ENCODE measurements at regions not wholly inside any gene's neighbourhood (a gene's known extent, or its start where the extent isn't known, plus 50 kb on each side); places are given as distances from the start of the nearest gene placed in this dataset.

DNA sequence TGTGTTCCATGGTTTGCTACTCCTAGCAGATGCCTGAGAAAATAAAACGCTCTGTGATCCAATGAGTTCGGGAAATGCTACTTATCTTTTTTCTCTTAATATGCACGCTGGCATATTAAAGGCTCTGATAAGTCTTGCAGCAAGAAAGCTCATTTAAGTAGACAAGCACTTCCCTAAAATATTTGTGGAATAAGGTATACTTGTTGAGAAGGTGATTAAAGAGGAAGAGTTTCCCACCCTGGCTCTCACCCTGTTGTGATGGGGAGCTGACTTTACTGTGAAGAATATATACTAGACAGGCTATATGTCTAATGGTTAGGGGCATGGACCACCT lies 279.4 kb downstream of the RPS24 start:
- H3K4me1 Mint-ChIP-seq (ENCODE audit: low read depth, unreplicated experiment), result no peaks in the 10 kb centered on the region

DNA sequence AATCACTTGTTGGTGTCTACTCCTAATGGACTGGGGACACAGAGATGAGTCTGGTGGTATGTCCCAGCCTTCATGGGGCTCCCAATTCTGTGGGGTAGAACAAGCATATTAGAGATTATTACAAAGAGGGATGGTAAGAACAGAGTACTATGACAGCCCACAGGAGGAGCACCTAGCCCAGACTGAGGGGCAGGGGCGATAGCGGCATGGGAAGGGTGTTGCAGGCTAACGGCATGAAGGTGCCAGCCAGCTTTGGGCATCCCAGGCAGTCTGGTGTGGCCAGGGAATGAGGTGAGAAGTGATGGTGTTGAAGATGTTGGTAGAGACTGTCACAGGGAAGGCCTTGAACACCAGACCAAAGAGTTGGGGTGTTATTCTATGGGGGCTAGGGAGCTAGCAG lies 280.0 kb downstream of the RPS24 start:
- Mint-ChIP-seq H3K4me1 (ENCODE audit: low read depth, unreplicated experiment) (no peaks in the 10 kb centered on the region), H3K36me3 (ENCODE audit: unreplicated experiment) (peaks cover 17% of the 10 kb centered on the region), H3K9me3 (ENCODE audit: unreplicated experiment) (peaks cover 2% of the 10 kb centered on the region), H3K4me3 (ENCODE audit: unreplicated experiment) (no peak overlapping the region), H3K27me3 (ENCODE audit: unreplicated experiment) (no peaks in the 10 kb centered on the region), H3K27ac (ENCODE audit: unreplicated experiment) (no peak overlapping the region)
- TF ChIP-seq, protein P1, sequence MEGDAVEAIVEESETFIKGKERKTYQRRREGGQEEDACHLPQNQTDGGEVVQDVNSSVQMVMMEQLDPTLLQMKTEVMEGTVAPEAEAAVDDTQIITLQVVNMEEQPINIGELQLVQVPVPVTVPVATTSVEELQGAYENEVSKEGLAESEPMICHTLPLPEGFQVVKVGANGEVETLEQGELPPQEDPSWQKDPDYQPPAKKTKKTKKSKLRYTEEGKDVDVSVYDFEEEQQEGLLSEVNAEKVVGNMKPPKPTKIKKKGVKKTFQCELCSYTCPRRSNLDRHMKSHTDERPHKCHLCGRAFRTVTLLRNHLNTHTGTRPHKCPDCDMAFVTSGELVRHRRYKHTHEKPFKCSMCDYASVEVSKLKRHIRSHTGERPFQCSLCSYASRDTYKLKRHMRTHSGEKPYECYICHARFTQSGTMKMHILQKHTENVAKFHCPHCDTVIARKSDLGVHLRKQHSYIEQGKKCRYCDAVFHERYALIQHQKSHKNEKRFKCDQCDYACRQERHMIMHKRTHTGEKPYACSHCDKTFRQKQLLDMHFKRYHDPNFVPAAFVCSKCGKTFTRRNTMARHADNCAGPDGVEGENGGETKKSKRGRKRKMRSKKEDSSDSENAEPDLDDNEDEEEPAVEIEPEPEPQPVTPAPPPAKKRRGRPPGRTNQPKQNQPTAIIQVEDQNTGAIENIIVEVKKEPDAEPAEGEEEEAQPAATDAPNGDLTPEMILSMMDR (IDR thresholded peaks at IDR 0.05; ENCODE audit: partially characterized antibody, unreplicated experiment), result no peak
- no peak for DNase-seq

More for the DNA sequence above, 279.4 kb downstream of the RPS24 start:
- peaks cover 17% of the 10 kb centered on the region for H3K36me3 Mint-ChIP-seq (ENCODE audit: unreplicated experiment)
- H3K4me3 Mint-ChIP-seq (ENCODE audit: unreplicated experiment), result no peak overlapping the region
- no peaks in the 10 kb centered on the region for H3K27me3 Mint-ChIP-seq (ENCODE audit: unreplicated experiment)
- TF ChIP-seq, protein P1 (IDR thresholded peaks at IDR 0.05; ENCODE audit: partially characterized antibody, unreplicated experiment), result no peak
- no peak overlapping the region for H3K27ac Mint-ChIP-seq (ENCODE audit: unreplicated experiment)
- DNase-seq, result no peak
- H3K9me3 Mint-ChIP-seq (ENCODE audit: unreplicated experiment), result peaks cover 2% of the 10 kb centered on the region

DNA sequence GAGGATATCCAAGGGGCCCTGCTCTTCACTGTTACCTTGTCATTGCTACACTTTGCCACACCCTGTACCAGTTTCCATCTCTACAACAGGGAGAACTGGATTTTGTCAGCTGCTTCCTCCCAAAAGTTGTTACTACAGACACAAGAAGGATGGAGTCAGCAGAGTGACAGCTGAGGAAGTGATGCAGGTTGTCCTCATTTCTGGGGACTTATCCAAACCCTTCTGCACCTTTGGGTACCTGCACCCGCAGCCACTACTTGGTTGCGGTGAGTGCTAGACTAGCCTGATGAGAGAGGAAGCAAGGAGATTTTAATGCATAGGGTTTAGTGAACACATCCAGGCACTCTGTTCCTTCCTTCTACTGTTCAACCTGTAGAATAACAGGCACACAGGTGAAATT lies 281.0 kb downstream of the RPS24 start:
- Mint-ChIP-seq H3K9me3 (ENCODE audit: unreplicated experiment) (peaks cover 3% of the 10 kb centered on the region), H3K4me3 (ENCODE audit: unreplicated experiment) (no peak overlapping the region)
- TF ChIP-seq, protein P1 (IDR thresholded peaks at IDR 0.05; ENCODE audit: partially characterized antibody, unreplicated experiment), result no peak

DNA sequence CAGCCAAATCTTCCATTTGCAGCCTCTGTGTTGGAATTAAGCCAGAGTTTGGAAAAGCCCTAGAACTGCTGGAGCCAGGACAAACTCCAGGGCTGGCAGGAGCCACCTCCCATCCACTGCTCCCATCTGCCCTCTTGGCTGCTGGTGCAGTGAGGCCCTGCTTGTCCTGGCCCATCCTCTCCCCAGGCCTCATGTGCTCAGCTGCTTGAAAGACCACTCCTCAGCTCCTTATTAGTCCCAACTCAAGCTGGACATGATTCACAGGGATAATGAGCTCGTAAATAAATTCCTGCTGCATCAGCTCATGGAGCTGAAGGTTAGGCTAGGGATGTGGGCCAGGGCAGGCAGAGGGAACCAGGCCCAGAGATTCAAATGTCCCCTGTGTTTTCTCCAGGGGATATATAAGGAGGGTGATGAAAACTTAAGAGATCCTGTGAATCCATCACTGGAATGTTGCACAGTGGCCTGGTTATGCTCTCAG lies 282.8 kb downstream of the RPS24 start:
- TF ChIP-seq, protein P1 (IDR thresholded peaks at IDR 0.05; ENCODE audit: partially characterized antibody, unreplicated experiment), result no peak
- H3K4me3 Mint-ChIP-seq (ENCODE audit: unreplicated experiment), result no peak overlapping the region
- H3K9me3 Mint-ChIP-seq (ENCODE audit: unreplicated experiment), result peaks cover 3% of the 10 kb centered on the region
- no peak overlapping the region for H3K27ac Mint-ChIP-seq (ENCODE audit: unreplicated experiment)
- peaks cover 5% of the 10 kb centered on the region for H3K27me3 Mint-ChIP-seq (ENCODE audit: unreplicated experiment)
- no peak for DNase-seq
- peaks cover 17% of the 10 kb centered on the region for H3K36me3 Mint-ChIP-seq (ENCODE audit: unreplicated experiment)
- H3K4me1 Mint-ChIP-seq (ENCODE audit: low read depth, unreplicated experiment), result no peaks in the 10 kb centered on the region

More for the DNA sequence above, 281.0 kb downstream of the RPS24 start:
- no peak for DNase-seq
- peaks cover 17% of the 10 kb centered on the region for H3K36me3 Mint-ChIP-seq (ENCODE audit: unreplicated experiment)
- H3K27me3 Mint-ChIP-seq (ENCODE audit: unreplicated experiment), result peaks cover under 1% of the 10 kb centered on the region
- no peak overlapping the region for H3K27ac Mint-ChIP-seq (ENCODE audit: unreplicated experiment)
- H3K4me1 Mint-ChIP-seq (ENCODE audit: low read depth, unreplicated experiment), result no peaks in the 10 kb centered on the region

DNA sequence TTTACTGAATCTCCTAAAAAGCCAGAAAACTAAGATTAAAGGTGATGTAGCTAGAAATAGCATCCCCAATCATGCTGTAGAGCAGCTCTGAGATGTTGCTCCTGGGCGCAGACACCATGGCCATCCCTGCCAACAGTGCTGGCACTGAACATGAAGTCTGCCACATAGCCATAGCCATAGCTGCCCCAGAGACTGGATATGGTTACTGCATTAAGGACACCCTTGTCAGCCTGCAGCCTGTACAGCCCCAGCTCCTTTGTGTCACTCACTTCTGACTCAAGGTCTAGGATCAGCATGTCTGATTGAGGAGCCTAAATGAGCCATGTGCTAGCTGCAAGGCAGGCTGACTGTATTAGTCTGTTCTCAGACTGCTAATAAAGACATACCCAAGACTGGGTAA lies 284.6 kb downstream of the RPS24 start:
- H3K9me3 Mint-ChIP-seq (ENCODE audit: unreplicated experiment), result peaks cover 3% of the 10 kb centered on the region
- TF ChIP-seq, protein P1 (IDR thresholded peaks at IDR 0.05; ENCODE audit: partially characterized antibody, unreplicated experiment), result no peak
- no peak overlapping the region for H3K4me3 Mint-ChIP-seq (ENCODE audit: unreplicated experiment)
- H3K36me3 Mint-ChIP-seq (ENCODE audit: unreplicated experiment), result peaks cover 17% of the 10 kb centered on the region
- no peak for DNase-seq
- no peak overlapping the region for H3K27ac Mint-ChIP-seq (ENCODE audit: unreplicated experiment)
- H3K27me3 Mint-ChIP-seq (ENCODE audit: unreplicated experiment), result peaks cover 5% of the 10 kb centered on the region
- no peaks in the 10 kb centered on the region for H3K4me1 Mint-ChIP-seq (ENCODE audit: low read depth, unreplicated experiment)
